HUES48 (cell line): ENCODE measurements at regions not wholly inside any gene's neighbourhood (a gene's known extent, or its start where the extent isn't known, plus 50 kb on each side); places are given as distances from the start of the nearest gene placed in this dataset.

Source experiments
- H3K27ac ChIP-seq: one replicate; pipeline ENCODE4 v1.7.0; 2013; ENCODE audit warnings: low read depth, low read length, inconsistent platforms
- H3K27me3 ChIP-seq: 2 replicates; pipeline ENCODE4 v1.6.1; 2013; ENCODE audit warnings: mild to moderate bottlenecking, low read length; ENCODE audit not compliant: control insufficient read depth, insufficient read depth
- H3K36me3 ChIP-seq: 2 replicates; pipeline ENCODE4 v1.6.1; 2013; ENCODE audit warnings: low read length; ENCODE audit not compliant: control insufficient read depth, insufficient read depth
- H3K4me1 ChIP-seq: 2 replicates; pipeline ENCODE4 v1.6.1; 2013; ENCODE audit warnings: mild to moderate bottlenecking, low read length; ENCODE audit not compliant: control insufficient read depth, insufficient read depth
- H3K4me3 ChIP-seq: 2 replicates; pipeline ENCODE4 v1.5.1; 2013; ENCODE audit warnings: mild to moderate bottlenecking, low read depth, low read length
- H3K9ac ChIP-seq: 2 replicates; pipeline ENCODE4 v1.6.1; 2013; ENCODE audit warnings: mild to moderate bottlenecking, low read depth, low read length, moderate library complexity
- H3K9me3 ChIP-seq: 2 replicates; pipeline ENCODE4 v1.6.1; 2013; ENCODE audit warnings: low read length; ENCODE audit not compliant: control insufficient read depth, insufficient read depth

GRCh38 chr7:86929293-86930109 is 130.0 kb downstream of the ELAPOR2 start:
- H3K9me3 ChIP-seq: no peaks in the 10 kb centered on the region
- H3K27me3 ChIP-seq: no peaks in the 10 kb centered on the region
- no peaks in the 10 kb centered on the region for H3K4me1 ChIP-seq
- no peak overlapping the region for H3K9ac ChIP-seq
- no peak overlapping the region for H3K27ac ChIP-seq
- H3K4me3 ChIP-seq: no peak overlapping the region
- H3K36me3 ChIP-seq: peaks cover 32% of the 10 kb centered on the region

GRCh38 chr7:86928308-86928707 is 131.1 kb downstream of the ELAPOR2 start:
- Histone ChIP-seq H3K27ac (no peak overlapping the region), H3K9me3 (no peaks in the 10 kb centered on the region), H3K36me3 (peaks cover 37% of the 10 kb centered on the region), H3K9ac (no peak overlapping the region), H3K4me3 (no peak overlapping the region), H3K4me1 (no peaks in the 10 kb centered on the region), H3K27me3 (no peaks in the 10 kb centered on the region)

GRCh38 chr7:86926732-86927131 is 132.7 kb downstream of the ELAPOR2 start:
- Histone ChIP-seq H3K27me3 (no peaks in the 10 kb centered on the region), H3K27ac (no peak overlapping the region), H3K9ac (no peak overlapping the region), H3K36me3 (peaks cover 34% of the 10 kb centered on the region), H3K9me3 (no peaks in the 10 kb centered on the region), H3K4me3 (no peak overlapping the region), H3K4me1 (no peaks in the 10 kb centered on the region)

- no peak overlapping the region for H3K9ac ChIP-seq
- peaks cover 5% of the 10 kb centered on the region; the same call in 1 of the 2 replicates for H3K27me3 ChIP-seq
- no peak overlapping the region for H3K4me3 ChIP-seq
- no peaks in the 10 kb centered on the region for H3K9me3 ChIP-seq
- peaks cover 26% of the 10 kb centered on the region for H3K36me3 ChIP-seq
- no peak overlapping the region for H3K27ac ChIP-seq
- no peaks in the 10 kb centered on the region for H3K4me1 ChIP-seq
These were observed 134.2 kb downstream of the ELAPOR2 start for GRCh38 chr7:86925221-86925620.

- no peak overlapping the region for H3K27ac ChIP-seq
- H3K36me3 ChIP-seq: peaks cover 26% of the 10 kb centered on the region
- no peaks in the 10 kb centered on the region for H3K9me3 ChIP-seq
- H3K9ac ChIP-seq: no peak overlapping the region
- peaks cover 4% of the 10 kb centered on the region; the same call in 1 of the 2 replicates for H3K4me1 ChIP-seq
- H3K27me3 ChIP-seq: peaks cover 21% of the 10 kb centered on the region; the same call in 1 of the 2 replicates
- no peak overlapping the region for H3K4me3 ChIP-seq
These were observed 135.9 kb downstream of the ELAPOR2 start for GRCh38 chr7:86923527-86923926.

- H3K9me3 ChIP-seq: no peaks in the 10 kb centered on the region
- peaks cover 22% of the 10 kb centered on the region; the same call in 1 of the 2 replicates for H3K27me3 ChIP-seq
- H3K27ac ChIP-seq: no peak overlapping the region
- H3K9ac ChIP-seq: no peak overlapping the region
- peaks cover 18% of the 10 kb centered on the region; the same call in 1 of the 2 replicates for H3K36me3 ChIP-seq
- H3K4me3 ChIP-seq: no peak overlapping the region
- H3K4me1 ChIP-seq: peaks cover 15% of the 10 kb centered on the region
These were observed 139.3 kb downstream of the ELAPOR2 start for GRCh38 chr7:86920154-86920553.

- Histone ChIP-seq H3K27ac (no peak overlapping the region), H3K36me3 (peaks cover 15% of the 10 kb centered on the region), H3K4me3 (no peak overlapping the region), H3K27me3 (peaks cover 22% of the 10 kb centered on the region; the same call in 1 of the 2 replicates), H3K9ac (no peak overlapping the region), H3K9me3 (no peaks in the 10 kb centered on the region), H3K4me1 (peaks cover 15% of the 10 kb centered on the region)
These were observed 141.2 kb downstream of the ELAPOR2 start for GRCh38 chr7:86918245-86918644.

GRCh38 chr7:86916277-86916825 is 143.1 kb downstream of the ELAPOR2 start:
- Histone ChIP-seq H3K9me3 (no peaks in the 10 kb centered on the region), H3K4me1 (peaks cover 15% of the 10 kb centered on the region), H3K9ac (no peak overlapping the region), H3K27me3 (peaks cover 22% of the 10 kb centered on the region; the same call in 1 of the 2 replicates), H3K4me3 (no peak overlapping the region), H3K27ac (no peak overlapping the region), H3K36me3 (peaks cover 33% of the 10 kb centered on the region)

- Histone ChIP-seq H3K36me3 (peaks cover 45% of the 10 kb centered on the region), H3K27ac (no peak overlapping the region), H3K4me1 (peaks cover 15% of the 10 kb centered on the region), H3K27me3 (peaks cover 10% of the 10 kb centered on the region; the same call in 1 of the 2 replicates), H3K9ac (no peak overlapping the region), H3K9me3 (no peaks in the 10 kb centered on the region), H3K4me3 (no peak overlapping the region)
These were observed 144.9 kb downstream of the ELAPOR2 start for GRCh38 chr7:86914551-86914950.
